ENCODE measurements at regions not wholly inside any gene's neighbourhood (a gene's known extent, or its start where the extent isn't known, plus 50 kb on each side); places are given as distances from the start of the nearest gene placed in this dataset.

DNA sequence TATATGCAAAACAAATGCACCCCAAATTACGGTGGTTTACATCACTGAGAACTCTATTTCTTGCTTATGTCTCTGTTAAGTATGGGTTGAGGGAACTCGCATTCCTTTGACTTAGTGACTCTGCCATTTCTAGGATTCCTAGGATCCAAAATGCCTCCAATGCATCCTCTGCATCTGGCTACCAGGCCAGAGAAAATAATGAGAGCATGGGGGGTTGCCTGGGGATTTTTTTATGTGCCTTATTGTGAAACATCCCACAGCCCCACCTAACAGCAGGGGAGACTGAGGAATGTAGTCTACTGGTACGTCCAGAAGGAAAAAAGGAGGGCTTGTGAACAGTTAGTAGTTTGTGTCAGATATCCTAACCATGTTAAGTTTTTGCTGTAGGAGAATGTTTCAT, 466.0 kb upstream of the ARRDC3 start:
- no peak for TF ChIP-seq POLR2A (IDR thresholded peaks at IDR 0.05)
- TF ChIP-seq, protein P1, sequence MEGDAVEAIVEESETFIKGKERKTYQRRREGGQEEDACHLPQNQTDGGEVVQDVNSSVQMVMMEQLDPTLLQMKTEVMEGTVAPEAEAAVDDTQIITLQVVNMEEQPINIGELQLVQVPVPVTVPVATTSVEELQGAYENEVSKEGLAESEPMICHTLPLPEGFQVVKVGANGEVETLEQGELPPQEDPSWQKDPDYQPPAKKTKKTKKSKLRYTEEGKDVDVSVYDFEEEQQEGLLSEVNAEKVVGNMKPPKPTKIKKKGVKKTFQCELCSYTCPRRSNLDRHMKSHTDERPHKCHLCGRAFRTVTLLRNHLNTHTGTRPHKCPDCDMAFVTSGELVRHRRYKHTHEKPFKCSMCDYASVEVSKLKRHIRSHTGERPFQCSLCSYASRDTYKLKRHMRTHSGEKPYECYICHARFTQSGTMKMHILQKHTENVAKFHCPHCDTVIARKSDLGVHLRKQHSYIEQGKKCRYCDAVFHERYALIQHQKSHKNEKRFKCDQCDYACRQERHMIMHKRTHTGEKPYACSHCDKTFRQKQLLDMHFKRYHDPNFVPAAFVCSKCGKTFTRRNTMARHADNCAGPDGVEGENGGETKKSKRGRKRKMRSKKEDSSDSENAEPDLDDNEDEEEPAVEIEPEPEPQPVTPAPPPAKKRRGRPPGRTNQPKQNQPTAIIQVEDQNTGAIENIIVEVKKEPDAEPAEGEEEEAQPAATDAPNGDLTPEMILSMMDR (IDR thresholded peaks at IDR 0.05), result no peak
